GM23338 (cell line): ENCODE measurements at regions not wholly inside any gene's neighbourhood (a gene's known extent, or its start where the extent isn't known, plus 50 kb on each side); places are given as distances from the start of the nearest gene placed in this dataset.

Source experiments
- ATAC-seq: fragments of 200-7000 bp; cut with Tn5 transposase; 3 replicates; pipeline ENCODE4 v1.9.1; 2020
- DNase-seq: peaks from one replicate; pipeline ENCODE4 v3.0.0-alpha.2; 2015; ENCODE audit warnings: low spot score
- H2AFZ ChIP-seq: fragments of 200-600 bp; sonication (generic); 2 replicates; pipeline ENCODE4 v1.8.0; 2016; ENCODE audit warnings: antibody characterized with exemption, mild to moderate bottlenecking, moderate library complexity
- H3F3A ChIP-seq: fragments of 200-600 bp; sonication (generic); replicated peaks from 2 replicates; pipeline ENCODE4 v1.8.0; 2017; ENCODE audit warnings: antibody characterized with exemption, mixed run types, low read depth
- H3K27ac ChIP-seq: fragments of 200-600 bp; sonication (generic); 2 replicates; pipeline ENCODE4 v1.6.1; 2016; ENCODE audit warnings: low read depth
- H3K27me3 ChIP-seq: fragments of 200-600 bp; sonication (generic); 2 replicates; pipeline ENCODE4 v1.8.0; 2016; ENCODE audit warnings: mild to moderate bottlenecking, mixed run types, moderate library complexity; ENCODE audit not compliant: insufficient read depth
- H3K36me3 ChIP-seq: fragments of 200-600 bp; sonication (generic); 2 replicates; pipeline ENCODE4 v1.8.0; 2016; ENCODE audit warnings: mild to moderate bottlenecking; ENCODE audit not compliant: insufficient read depth
- H3K4me1 ChIP-seq: fragments of 200-600 bp; sonication (generic); 2 replicates; pipeline ENCODE4 v1.8.0; 2016; ENCODE audit warnings: mild to moderate bottlenecking, moderate library complexity; ENCODE audit not compliant: insufficient read depth
- H3K4me2 ChIP-seq: fragments of 200-600 bp; sonication (generic); 2 replicates; pipeline ENCODE4 v1.7.1; 2017; ENCODE audit warnings: mixed run types
- H3K4me3 ChIP-seq: fragments of 200-600 bp; sonication (generic); 2 replicates; pipeline ENCODE4 v1.6.1; 2016; ENCODE audit warnings: mixed run types
- H3K79me2 ChIP-seq: fragments of 200-600 bp; sonication (generic); replicated peaks from 2 replicates; pipeline ENCODE4 v1.8.0; 2017; ENCODE audit warnings: mild to moderate bottlenecking; ENCODE audit not compliant: insufficient read depth
- H3K9me2 ChIP-seq: fragments of 200-600 bp; sonication (generic); 2 replicates; pipeline ENCODE4 v1.8.0; 2017; ENCODE audit not compliant: insufficient read depth
- H4K20me1 ChIP-seq: fragments of 200-600 bp; sonication (generic); replicated peaks from 2 replicates; pipeline ENCODE4 v1.8.0; 2017; ENCODE audit warnings: mild to moderate bottlenecking; ENCODE audit not compliant: insufficient read depth
- H3K27ac Mint-ChIP-seq: 2 replicates; pipeline ENCODE4 v1.8.0; 2020; ENCODE audit warnings: inconsistent platforms, mild to moderate bottlenecking, moderate library complexity, mixed read lengths
- H3K27me3 Mint-ChIP-seq: 3 replicates; pipeline ENCODE4 v1.8.0; 2022; ENCODE audit warnings: low read depth, mild to moderate bottlenecking, moderate library complexity, mixed read lengths, inconsistent platforms; ENCODE audit not compliant: insufficient read depth, poor library complexity
- H3K36me3 Mint-ChIP-seq: 3 replicates; pipeline ENCODE4 v1.8.0; 2021; ENCODE audit warnings: low read depth, mild to moderate bottlenecking, inconsistent platforms, moderate library complexity, mixed read lengths
- H3K4me1 Mint-ChIP-seq: 3 replicates; pipeline ENCODE4 v1.8.0; 2020; ENCODE audit warnings: mild to moderate bottlenecking, inconsistent platforms, mixed read lengths
- H3K4me3 Mint-ChIP-seq: 3 replicates; pipeline ENCODE4 v1.8.0; 2021; ENCODE audit warnings: moderate library complexity, mild to moderate bottlenecking, inconsistent platforms, mixed read lengths
- H3K9me3 Mint-ChIP-seq: 3 replicates; pipeline ENCODE4 v1.8.0; 2020; ENCODE audit warnings: moderate library complexity, mild to moderate bottlenecking, inconsistent platforms, mixed read lengths
- CREB1 ChIP-seq: fragments of 250-450 bp; sonication (Bioruptor Pico); IDR thresholded peaks from 2 replicates; pipeline ENCODE4 v1.5.0; 2020; ENCODE audit warnings: low read depth, mild to moderate bottlenecking, moderate library complexity
- ETS1 ChIP-seq: IDR thresholded peaks from 2 replicates; pipeline ENCODE4 v1.6.1; 2016; ENCODE audit warnings: antibody characterized with exemption
- EZH2 ChIP-seq: fragments of 200-600 bp; sonication (generic); IDR thresholded peaks from one replicate; pipeline ENCODE4 v1.8.0; 2017; ENCODE audit warnings: antibody characterized with exemption, mild to moderate bottlenecking, low read depth; ENCODE audit not compliant: unreplicated experiment
- EZH2phosphoT487 ChIP-seq: fragments of 200-600 bp; sonication (generic); IDR thresholded peaks from one replicate; pipeline ENCODE4 v1.8.1; 2018; ENCODE audit warnings: antibody characterized with exemption; ENCODE audit not compliant: unreplicated experiment
- JUNB ChIP-seq: IDR thresholded peaks from one replicate; pipeline ENCODE4 v1.6.1; 2016; ENCODE audit warnings: antibody characterized with exemption; ENCODE audit not compliant: unreplicated experiment
- NANOG ChIP-seq: IDR thresholded peaks from 2 replicates; pipeline ENCODE4 v1.6.1; 2016; ENCODE audit warnings: antibody characterized with exemption, borderline replicate concordance
- POLR2AphosphoS5 ChIP-seq: IDR thresholded peaks from 2 replicates; pipeline ENCODE4 v1.6.1; 2016; ENCODE audit warnings: antibody characterized with exemption, low read depth
- REST ChIP-seq: IDR thresholded peaks from one replicate; pipeline ENCODE4 v1.6.1; 2018; ENCODE audit warnings: antibody characterized with exemption; ENCODE audit not compliant: unreplicated experiment
- STAT1 ChIP-seq: IDR thresholded peaks from one replicate; pipeline ENCODE4 v1.6.1; 2016; ENCODE audit warnings: antibody characterized with exemption; ENCODE audit not compliant: unreplicated experiment
- ZNF114 ChIP-seq: fragments of 250-450 bp; sonication (Bioruptor Pico); IDR thresholded peaks from 2 replicates; pipeline ENCODE4 v1.5.0; 2020; ENCODE audit warnings: mild to moderate bottlenecking, moderate library complexity
- ZNF331 ChIP-seq: fragments of 250-450 bp; sonication (Bioruptor Pico); IDR thresholded peaks from 2 replicates; pipeline ENCODE4 v1.5.0; 2020; ENCODE audit warnings: low read depth, mild to moderate bottlenecking, moderate library complexity
- TF ChIP-seq, protein P1 (sequence below): fragments of 250-450 bp; sonication (Bioruptor Pico); IDR thresholded peaks from 2 replicates; pipeline ENCODE4 v1.5.0; 2020; ENCODE audit warnings: mild to moderate bottlenecking, moderate library complexity
- TF ChIP-seq, protein P2 (sequence below), 2 experiments: fragments of 200-600 bp in 1 of 2; sonication (generic) in 1 of 2; conservative IDR thresholded peaks; 2 replicates each; pipeline versions ENCODE4 v1.5.1 to v1.6.1; 2016 to 2017; ENCODE audit warnings: antibody characterized with exemption in 2 of 2, low read depth in 2 of 2, mild to moderate bottlenecking in 2 of 2, moderate library complexity in 1 of 2

DNA sequence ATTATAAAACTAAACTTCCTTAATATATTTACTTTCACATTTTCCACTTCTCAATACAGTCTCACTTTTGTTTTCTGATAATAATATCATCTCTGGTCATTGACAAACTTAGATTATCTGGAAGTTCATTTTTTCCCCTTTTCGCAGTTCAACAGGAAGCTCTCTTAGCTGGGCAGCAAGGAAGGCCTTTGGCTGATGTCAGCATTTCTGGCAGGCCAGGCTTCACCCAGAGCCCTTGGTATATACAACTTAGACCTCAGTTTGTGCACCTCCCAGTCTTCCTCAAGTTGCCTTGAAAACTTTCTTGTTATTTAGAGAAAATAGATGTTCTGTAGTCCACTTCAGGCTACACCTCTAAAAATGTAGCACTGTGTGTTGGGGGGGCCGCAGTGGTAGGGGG is 1103.6 kb downstream of the AMY1C start:
- H3K4me1 Mint-ChIP-seq = no peaks in the 10 kb centered on the region
- H3K27me3 ChIP-seq = no peaks in the 10 kb centered on the region
- H3K9me2 ChIP-seq = no peaks in the 10 kb centered on the region
- H3K9me3 Mint-ChIP-seq = peaks cover 4% of the 10 kb centered on the region; the same call in 1 of the 3 replicates
- ATAC-seq (no peak), DNase-seq (no peak)
- H3K4me3 Mint-ChIP-seq = no peak overlapping the region
- H3K4me3 ChIP-seq = no peak overlapping the region
- H3K4me2 ChIP-seq = no peak overlapping the region
- H3K27ac ChIP-seq = no peak overlapping the region
- TF ChIP-seq, protein P1, sequence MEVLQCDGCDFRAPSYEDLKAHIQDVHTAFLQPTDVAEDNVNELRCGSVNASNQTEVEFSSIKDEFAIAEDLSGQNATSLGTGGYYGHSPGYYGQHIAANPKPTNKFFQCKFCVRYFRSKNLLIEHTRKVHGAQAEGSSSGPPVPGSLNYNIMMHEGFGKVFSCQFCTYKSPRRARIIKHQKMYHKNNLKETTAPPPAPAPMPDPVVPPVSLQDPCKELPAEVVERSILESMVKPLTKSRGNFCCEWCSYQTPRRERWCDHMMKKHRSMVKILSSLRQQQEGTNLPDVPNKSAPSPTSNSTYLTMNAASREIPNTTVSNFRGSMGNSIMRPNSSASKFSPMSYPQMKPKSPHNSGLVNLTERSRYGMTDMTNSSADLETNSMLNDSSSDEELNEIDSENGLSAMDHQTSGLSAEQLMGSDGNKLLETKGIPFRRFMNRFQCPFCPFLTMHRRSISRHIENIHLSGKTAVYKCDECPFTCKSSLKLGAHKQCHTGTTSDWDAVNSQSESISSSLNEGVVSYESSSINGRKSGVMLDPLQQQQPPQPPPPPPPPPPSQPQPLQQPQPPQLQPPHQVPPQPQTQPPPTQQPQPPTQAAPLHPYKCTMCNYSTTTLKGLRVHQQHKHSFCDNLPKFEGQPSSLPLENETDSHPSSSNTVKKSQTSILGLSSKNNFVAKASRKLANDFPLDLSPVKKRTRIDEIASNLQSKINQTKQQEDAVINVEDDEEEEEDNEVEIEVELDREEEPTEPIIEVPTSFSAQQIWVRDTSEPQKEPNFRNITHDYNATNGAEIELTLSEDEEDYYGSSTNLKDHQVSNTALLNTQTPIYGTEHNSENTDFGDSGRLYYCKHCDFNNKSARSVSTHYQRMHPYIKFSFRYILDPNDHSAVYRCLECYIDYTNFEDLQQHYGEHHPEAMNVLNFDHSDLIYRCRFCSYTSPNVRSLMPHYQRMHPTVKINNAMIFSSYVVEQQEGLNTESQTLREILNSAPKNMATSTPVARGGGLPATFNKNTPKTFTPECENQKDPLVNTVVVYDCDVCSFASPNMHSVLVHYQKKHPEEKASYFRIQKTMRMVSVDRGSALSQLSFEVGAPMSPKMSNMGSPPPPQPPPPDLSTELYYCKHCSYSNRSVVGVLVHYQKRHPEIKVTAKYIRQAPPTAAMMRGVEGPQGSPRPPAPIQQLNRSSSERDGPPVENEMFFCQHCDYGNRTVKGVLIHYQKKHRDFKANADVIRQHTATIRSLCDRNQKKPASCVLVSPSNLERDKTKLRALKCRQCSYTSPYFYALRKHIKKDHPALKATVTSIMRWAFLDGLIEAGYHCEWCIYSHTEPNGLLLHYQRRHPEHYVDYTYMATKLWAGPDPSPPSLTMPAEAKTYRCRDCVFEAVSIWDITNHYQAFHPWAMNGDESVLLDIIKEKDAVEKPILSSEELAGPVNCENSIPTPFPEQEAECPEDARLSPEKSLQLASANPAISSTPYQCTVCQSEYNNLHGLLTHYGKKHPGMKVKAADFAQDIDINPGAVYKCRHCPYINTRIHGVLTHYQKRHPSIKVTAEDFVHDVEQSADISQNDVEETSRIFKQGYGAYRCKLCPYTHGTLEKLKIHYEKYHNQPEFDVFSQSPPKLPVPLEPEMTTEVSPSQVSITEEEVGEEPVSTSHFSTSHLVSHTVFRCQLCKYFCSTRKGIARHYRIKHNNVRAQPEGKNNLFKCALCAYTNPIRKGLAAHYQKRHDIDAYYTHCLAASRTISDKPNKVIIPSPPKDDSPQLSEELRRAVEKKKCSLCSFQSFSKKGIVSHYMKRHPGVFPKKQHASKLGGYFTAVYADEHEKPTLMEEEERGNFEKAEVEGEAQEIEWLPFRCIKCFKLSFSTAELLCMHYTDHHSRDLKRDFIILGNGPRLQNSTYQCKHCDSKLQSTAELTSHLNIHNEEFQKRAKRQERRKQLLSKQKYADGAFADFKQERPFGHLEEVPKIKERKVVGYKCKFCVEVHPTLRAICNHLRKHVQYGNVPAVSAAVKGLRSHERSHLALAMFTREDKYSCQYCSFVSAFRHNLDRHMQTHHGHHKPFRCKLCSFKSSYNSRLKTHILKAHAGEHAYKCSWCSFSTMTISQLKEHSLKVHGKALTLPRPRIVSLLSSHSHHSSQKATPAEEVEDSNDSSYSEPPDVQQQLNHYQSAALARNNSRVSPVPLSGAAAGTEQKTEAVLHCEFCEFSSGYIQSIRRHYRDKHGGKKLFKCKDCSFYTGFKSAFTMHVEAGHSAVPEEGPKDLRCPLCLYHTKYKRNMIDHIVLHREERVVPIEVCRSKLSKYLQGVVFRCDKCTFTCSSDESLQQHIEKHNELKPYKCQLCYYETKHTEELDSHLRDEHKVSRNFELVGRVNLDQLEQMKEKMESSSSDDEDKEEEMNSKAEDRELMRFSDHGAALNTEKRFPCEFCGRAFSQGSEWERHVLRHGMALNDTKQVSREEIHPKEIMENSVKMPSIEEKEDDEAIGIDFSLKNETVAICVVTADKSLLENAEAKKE = no peak
- TF ChIP-seq EZH2phosphoT487 (no peak), STAT1 (no peak), ZNF331 (CRISPR knock-in tag) (no peak), EZH2 (no peak), JUNB (no peak), ZNF114 (CRISPR knock-in tag) (no peak), ETS1 (no peak), POLR2AphosphoS5 (no peak), NANOG (no peak), CREB1 (CRISPR knock-in tag) (no peak), REST (no peak)
- TF ChIP-seq, protein P2, sequence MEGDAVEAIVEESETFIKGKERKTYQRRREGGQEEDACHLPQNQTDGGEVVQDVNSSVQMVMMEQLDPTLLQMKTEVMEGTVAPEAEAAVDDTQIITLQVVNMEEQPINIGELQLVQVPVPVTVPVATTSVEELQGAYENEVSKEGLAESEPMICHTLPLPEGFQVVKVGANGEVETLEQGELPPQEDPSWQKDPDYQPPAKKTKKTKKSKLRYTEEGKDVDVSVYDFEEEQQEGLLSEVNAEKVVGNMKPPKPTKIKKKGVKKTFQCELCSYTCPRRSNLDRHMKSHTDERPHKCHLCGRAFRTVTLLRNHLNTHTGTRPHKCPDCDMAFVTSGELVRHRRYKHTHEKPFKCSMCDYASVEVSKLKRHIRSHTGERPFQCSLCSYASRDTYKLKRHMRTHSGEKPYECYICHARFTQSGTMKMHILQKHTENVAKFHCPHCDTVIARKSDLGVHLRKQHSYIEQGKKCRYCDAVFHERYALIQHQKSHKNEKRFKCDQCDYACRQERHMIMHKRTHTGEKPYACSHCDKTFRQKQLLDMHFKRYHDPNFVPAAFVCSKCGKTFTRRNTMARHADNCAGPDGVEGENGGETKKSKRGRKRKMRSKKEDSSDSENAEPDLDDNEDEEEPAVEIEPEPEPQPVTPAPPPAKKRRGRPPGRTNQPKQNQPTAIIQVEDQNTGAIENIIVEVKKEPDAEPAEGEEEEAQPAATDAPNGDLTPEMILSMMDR (conservative IDR thresholded peaks at IDR 0.05; ENCODE audit: low read depth in 2 of 2) = no peak
- no peaks in the 10 kb centered on the region for H3K27me3 Mint-ChIP-seq
- H3K36me3 Mint-ChIP-seq = no peaks in the 10 kb centered on the region
- no peaks in the 10 kb centered on the region for H3F3A ChIP-seq
- no peaks in the 10 kb centered on the region for H3K4me1 ChIP-seq
- no peak overlapping the region for H3K27ac Mint-ChIP-seq
- no peaks in the 10 kb centered on the region for H3K79me2 ChIP-seq
- H3K36me3 ChIP-seq = no peaks in the 10 kb centered on the region
- no peaks in the 10 kb centered on the region for H4K20me1 ChIP-seq
- no peak overlapping the region for H2AFZ ChIP-seq
